GM18517 (cell line): ENCODE measurements at regions not wholly inside any gene's neighbourhood (a gene's known extent, or its start where the extent isn't known, plus 50 kb on each side); places are given as distances from the start of the nearest gene placed in this dataset.

Experiments
- ATAC-seq: cut with Tn5 transposase; IDR thresholded peaks from one replicate; pipeline ENCODE4 v1.9.1; 2021; ENCODE audit warnings: mild to moderate bottlenecking, moderate library complexity; ENCODE audit not compliant: unreplicated experiment

GRCh38 chr12:107888789-107889188 lies 114.3 kb downstream of the ASCL4 start:
- ATAC-seq, result no peak

GRCh38 chr12:107891967-107892366 lies 117.5 kb downstream of the ASCL4 start:
- no peak for ATAC-seq

DNA sequence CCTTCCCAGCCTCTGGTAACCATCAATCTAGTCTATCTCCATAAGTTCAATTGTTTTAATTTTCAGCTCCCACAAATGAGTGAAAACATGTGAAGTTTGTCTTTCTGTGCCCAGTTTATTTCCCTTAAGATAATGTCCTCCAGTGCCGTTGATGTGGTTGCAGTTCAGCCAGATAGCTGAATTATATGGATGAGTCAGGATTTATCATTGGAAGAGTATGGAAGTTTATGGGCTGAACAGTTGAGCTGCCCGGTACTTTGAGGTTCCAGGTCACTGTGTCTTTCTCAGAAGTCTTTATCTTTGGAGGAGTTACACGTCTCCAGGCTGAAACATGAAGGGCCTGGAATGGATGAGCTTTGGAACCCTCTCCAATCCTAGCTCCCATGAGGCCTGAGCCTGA lies 120.1 kb downstream of the ASCL4 start:
- no peak for ATAC-seq

GRCh38 chr12:107895966-107896365 lies 121.5 kb downstream of the ASCL4 start:
- no peak for ATAC-seq

DNA sequence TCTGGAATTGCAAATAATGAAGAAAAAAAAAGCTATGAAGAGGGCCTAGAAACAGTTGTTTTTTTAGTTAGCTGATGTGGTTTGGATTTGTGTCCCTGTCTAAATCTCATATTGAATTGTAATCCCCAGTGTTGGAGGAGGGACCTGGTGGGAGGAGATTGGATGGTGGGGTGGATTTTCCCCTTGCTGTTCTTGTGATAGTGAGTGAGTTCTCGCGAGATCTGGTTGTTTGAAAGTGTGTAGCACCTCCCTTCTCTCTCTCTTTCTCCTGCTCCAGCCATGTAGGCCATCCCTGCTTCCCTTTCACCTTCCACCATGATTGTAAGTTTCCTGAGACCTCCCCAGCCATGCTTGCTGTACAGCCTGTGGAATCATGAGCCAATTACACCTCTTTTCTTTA lies 126.1 kb downstream of the ASCL4 start:
- ATAC-seq, result no peak

- peak; percentile 91 for ATAC-seq
Measured at GRCh38 chr12:107903341-107904061, 129.0 kb downstream of the ASCL4 start.

GRCh38 chr12:107906707-107907106 lies 132.2 kb downstream of the ASCL4 start:
- ATAC-seq, result no peak

GRCh38 chr12:107912421-107913004 lies 138.0 kb downstream of the ASCL4 start:
- ATAC-seq, result no peak

GRCh38 chr12:107914460-107914977 lies 140.0 kb downstream of the ASCL4 start:
- ATAC-seq, result no peak

DNA sequence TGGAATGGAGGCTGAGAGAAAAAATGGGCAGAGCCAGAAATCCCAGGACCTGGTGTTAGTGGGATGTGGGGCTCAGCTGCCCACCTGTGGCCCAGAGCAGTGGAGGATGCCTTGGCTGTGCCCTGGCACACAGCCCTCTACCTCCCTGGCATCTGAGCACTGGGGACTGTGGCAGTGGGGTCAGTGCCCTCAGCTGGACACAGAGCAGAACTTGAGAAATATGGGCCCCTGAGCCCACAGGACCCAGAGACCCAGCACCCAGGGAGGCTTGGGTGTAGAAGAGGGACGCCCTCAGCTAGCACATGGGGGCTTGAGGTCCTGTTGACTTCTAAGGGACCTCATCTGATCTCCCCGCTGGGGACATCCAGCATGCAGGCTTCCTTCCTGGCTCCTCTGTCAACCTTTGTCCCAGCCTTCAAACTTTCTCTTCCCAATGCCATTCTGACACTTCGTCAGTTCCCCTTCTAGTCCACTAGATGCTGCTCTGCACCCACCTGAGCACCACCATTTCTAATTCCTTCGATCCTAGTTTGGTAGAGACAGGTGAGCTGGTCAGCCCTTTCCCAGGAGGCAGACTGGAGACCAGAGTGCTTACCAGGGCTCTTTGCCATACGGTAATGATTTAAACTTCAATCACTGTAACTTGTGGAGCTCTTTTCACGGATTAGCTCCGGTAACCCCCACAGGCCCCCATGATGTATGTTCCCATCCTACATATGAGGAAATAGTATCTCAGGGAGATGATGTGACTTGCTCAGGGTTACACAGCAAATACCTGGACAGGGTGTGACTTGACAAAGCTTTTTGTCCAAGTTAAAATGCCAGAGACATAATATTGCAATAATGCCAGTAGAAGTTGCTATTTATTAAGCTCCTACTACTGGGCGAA lies 143.7 kb downstream of the ASCL4 start:
- ATAC-seq, result no peak

- ATAC-seq, result no peak
Measured at GRCh38 chr12:107921062-107921461, 146.6 kb downstream of the ASCL4 start.

DNA sequence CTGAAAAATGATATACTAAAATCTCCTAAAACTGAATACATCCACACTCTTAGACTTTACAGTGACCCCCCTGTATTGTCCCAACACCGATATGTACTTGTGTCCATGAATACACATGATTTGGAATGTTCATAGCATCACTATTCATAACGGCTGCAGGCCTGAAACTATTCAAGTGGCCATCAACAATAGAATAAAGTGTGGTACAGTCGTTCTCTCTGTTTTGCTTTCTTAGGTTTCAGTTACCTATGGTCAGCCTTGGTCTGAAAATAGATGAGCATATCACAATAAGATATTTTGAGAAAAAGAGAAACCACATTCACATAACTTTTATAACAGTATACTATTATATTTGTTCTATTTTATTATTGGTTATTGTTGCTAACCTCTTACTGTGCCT lies 150.6 kb downstream of the ASCL4 start:
- no peak for ATAC-seq

- no peak for ATAC-seq
Measured at GRCh38 chr12:107929436-107929835, 154.9 kb downstream of the ASCL4 start.

DNA sequence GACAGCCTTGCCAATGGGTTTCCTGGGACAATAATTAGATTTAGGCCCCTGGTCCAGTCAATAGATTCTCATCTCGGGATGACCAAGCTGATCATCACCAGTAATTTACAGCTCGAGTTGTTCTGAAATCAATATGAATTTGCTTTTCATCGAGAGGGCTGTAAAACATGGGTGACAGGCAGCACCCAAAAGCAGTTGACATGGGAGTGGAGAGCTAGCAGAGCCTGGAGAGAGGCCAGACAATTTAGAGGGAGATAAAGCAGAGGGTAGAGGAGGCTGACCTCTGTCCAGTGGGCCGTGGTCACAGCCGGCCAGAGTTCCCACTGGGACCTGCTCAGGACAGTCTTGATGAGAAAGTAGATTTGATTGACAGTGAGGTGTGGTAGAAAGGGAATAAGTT lies 157.3 kb downstream of the ASCL4 start:
- no peak for ATAC-seq

- no peak for ATAC-seq
Measured at GRCh38 chr12:107938446-107938845, 163.9 kb downstream of the ASCL4 start.

- ATAC-seq, result no peak
Measured at GRCh38 chr12:107948391-107948945, 174.0 kb downstream of the ASCL4 start.

GRCh38 chr12:107951024-107951423 lies 176.5 kb downstream of the ASCL4 start:
- no peak for ATAC-seq

GRCh38 chr12:107955966-107956643 lies 173.0 kb upstream of the WSCD2 start:
- ATAC-seq, result no peak

- ATAC-seq, result no peak
Measured at GRCh38 chr12:107957459-107957858, 171.6 kb upstream of the WSCD2 start.

DNA sequence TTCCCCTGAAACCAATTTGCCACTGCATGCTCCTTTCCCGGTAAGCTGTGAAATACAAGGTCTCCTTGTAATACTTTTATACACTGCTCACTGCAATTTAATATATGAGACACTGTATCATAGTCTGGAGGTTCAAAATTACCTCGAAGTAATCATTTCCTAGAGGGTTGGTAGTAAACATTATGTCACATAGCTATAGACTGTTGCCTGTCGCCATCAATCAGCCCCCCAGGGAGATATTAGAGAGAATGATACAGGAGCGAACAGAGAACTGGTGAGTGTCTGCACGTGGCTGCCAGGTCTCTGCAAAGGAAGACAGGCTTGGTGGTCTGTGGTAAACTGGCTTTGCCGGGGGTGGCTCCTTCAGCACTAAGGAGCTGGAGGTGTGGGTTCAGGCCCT lies 165.5 kb upstream of the WSCD2 start:
- ATAC-seq, result no peak

GRCh38 chr12:107967170-107967569 lies 161.9 kb upstream of the WSCD2 start:
- no peak for ATAC-seq
